ENCODE measurements at regions not wholly inside any gene's neighbourhood (a gene's known extent, or its start where the extent isn't known, plus 50 kb on each side); places are given as distances from the start of the nearest gene placed in this dataset.

DNA sequence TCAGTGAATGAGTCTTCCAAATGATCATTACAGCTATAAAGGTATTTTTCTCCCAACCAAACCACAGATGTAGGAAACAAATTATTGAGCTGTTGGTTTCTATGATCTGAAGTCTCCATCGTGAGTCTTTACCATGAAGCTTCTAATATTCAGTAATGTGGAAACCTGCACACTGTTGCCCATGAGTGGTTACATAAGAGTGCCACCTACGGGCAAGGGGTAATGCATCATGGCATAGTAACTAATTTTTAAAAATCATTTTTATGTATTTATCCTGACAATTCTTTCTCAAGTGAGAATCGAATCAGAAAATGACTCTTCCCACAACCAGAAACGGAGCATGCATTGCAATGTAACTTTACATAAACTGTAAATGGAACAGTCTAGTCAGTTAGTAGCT is 282.5 kb upstream of the SMARCA2 start:
- TF ChIP-seq EP300 (IDR thresholded peaks at IDR 0.05) (no peak), CTCF (IDR thresholded peaks at IDR 0.05) (no peak)
- Histone ChIP-seq H3K27me3 (no peaks in the 10 kb centered on the region), H3K36me3 (no peaks in the 10 kb centered on the region), H3K9me3 (no peaks in the 10 kb centered on the region), H3K27ac (no peak overlapping the region), H3K4me1 (no peaks in the 10 kb centered on the region), H3K4me3 (no peak overlapping the region)
- intact Hi-C loops (cut with DNase I; ENCODE audit: low total_unique reads), result no loop called here
- WGBS, 5 donors, result 38 to 82% (median 57%) methylated on average over 4 of the region's 4 CpGs
- peak in 1 of 2 donors; percentile 11 for DNase-seq

- TF ChIP-seq CTCF (IDR thresholded peaks at IDR 0.05), result no peak
- no peak for TF ChIP-seq EP300 (IDR thresholded peaks at IDR 0.05)
- TF ChIP-seq POLR2A (IDR thresholded peaks at IDR 0.05), result no peak
- TF ChIP-seq POLR2AphosphoS5 (IDR thresholded peaks at IDR 0.05), result no peak
- intact Hi-C loops (cut with DNase I; ENCODE audit: low total_unique reads), result no loop called here
- H3K27me3 ChIP-seq, result no peaks in the 10 kb centered on the region
- 47 to 72% (median 51%) methylated on average over 4 of the region's 4 CpGs for WGBS, 5 donors
- H3K4me3 ChIP-seq, result no peak overlapping the region
- no peak for DNase-seq
- no peak overlapping the region for H3K27ac ChIP-seq
- H3K36me3 ChIP-seq, result no peaks in the 10 kb centered on the region
- H3K9me3 ChIP-seq, result no peaks in the 10 kb centered on the region
- no peaks in the 10 kb centered on the region for H3K4me1 ChIP-seq
These were observed 276.5 kb upstream of the SMARCA2 start for GRCh38 chr9:1738511-1739100.

DNA sequence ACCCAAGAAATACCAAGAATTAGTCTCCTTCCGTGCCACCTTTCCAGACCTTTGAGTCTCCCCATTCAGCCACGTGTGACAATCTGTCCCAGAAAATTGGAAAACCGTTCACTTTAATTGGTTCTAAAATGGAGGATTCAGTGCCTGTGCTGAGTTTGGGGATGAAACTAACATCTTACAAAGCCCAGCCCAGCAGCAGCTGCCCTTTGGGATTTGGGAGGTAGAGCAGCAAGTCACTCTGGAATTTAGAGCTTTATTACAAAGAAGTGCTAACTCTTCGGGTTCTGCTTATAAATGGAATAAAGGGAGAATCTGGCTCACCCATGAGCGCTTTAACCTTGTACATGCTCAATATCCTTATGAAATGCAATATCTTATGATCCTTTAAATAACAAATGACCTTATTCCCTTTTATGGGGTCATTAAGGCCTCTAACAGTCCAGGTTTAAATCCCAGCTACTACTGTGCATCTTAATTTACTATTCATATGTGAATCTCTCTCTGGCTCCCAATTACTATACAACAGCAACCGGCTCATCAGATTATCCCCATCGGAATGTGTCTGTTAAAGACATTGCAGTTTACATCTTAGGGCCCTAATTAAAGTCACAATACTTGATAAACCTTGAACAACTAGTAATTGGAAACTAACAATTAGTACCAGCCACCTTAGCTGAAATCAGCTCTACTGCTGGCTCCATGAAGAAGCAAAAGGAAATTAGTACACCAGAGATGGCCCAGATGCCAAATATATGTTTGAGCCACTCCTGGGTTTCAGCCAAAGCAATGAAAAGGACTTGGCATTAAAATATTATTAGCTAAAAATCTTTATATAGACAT is 271.8 kb upstream of the SMARCA2 start:
- Histone ChIP-seq H3K9me3 (no peaks in the 10 kb centered on the region), H3K36me3 (no peaks in the 10 kb centered on the region), H3K27ac (no peak overlapping the region), H3K4me3 (no peak overlapping the region), H3K4me1 (no peaks in the 10 kb centered on the region), H3K27me3 (no peaks in the 10 kb centered on the region)
- WGBS, 5 donors, result 80 to 86% (median 80%) methylated on average over 7 of the region's 7 CpGs
- no peak for DNase-seq
- intact Hi-C loops (cut with DNase I; ENCODE audit: low total_unique reads), result no loop called here
- no peak for TF ChIP-seq POLR2AphosphoS5 (IDR thresholded peaks at IDR 0.05)
- no peak for TF ChIP-seq EP300 (IDR thresholded peaks at IDR 0.05)
- TF ChIP-seq POLR2A (IDR thresholded peaks at IDR 0.05), result no peak
- no peak for TF ChIP-seq CTCF (IDR thresholded peaks at IDR 0.05)

- WGBS, 5 donors, result 39 to 55% (median 43%) methylated on average over 2 of the region's 2 CpGs
- H3K4me1 ChIP-seq, result no peaks in the 10 kb centered on the region
- H3K27me3 ChIP-seq, result no peaks in the 10 kb centered on the region
- no peaks in the 10 kb centered on the region for H3K36me3 ChIP-seq
- intact Hi-C loops (cut with DNase I; ENCODE audit: low total_unique reads), result no loop called here
- no peak overlapping the region for H3K4me3 ChIP-seq
- peaks cover 0 to 6% (median 0%) of the 10 kb centered on the region in 4 donors for H3K9me3 ChIP-seq
- no peak for TF ChIP-seq POLR2A (IDR thresholded peaks at IDR 0.05)
- TF ChIP-seq POLR2AphosphoS5 (IDR thresholded peaks at IDR 0.05), result no peak
- TF ChIP-seq CTCF (IDR thresholded peaks at IDR 0.05), result no peak
- TF ChIP-seq EP300 (IDR thresholded peaks at IDR 0.05), result no peak
- no peak overlapping the region for H3K27ac ChIP-seq
- DNase-seq, result no peak
These were observed 269.2 kb upstream of the SMARCA2 start for GRCh38 chr9:1745980-1746379.

Data from stomach (tissue), 8 donors.